NCI-H1105 (cell line): ENCODE measurements at regions not wholly inside any gene's neighbourhood (a gene's known extent, or its start where the extent isn't known, plus 50 kb on each side); places are given as distances from the start of the nearest gene placed in this dataset.

Experiments used
- DNase-seq: peaks from one replicate; lab custom pipeline; 2025; lab: John Stamatoyannopoulos, UW

DNA sequence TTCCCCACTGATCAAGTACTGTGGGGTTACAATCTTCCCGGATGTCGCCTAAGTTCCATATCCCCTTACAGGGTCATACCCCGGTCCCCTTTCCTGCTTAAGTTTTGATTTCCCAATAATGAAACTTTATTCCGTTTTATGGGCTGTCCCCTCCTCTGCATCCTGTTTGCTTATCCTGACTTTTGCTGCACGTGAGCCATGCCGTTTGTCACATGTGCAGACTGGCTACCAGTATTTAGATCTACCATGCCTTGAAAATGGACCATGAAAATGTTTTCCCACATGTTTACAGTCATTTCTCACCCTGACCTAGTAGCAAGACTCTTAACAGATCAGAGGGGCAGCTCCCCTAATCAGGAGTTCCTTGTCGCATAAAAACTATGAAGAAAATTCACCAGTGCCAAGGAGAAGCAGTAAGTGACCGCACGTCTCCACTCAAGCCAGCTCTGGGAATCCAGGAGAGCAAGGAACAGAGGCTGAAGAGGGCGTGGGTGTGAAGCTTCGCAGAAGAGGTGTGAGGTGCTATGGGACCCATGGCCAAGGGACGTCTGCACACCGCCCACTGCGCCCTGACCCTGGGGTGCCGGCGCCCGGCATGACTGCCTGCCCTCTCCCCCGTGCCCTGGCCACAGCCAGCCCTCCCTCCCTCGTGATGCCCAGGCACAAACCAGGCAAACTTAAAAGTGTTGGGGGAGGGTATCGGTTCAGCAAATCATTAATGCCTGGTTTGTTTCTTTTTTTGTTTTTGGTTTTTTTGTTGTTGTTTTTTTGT, 440.8 kb upstream of the SALL3 start:
- DNase-seq: no peak

DNA sequence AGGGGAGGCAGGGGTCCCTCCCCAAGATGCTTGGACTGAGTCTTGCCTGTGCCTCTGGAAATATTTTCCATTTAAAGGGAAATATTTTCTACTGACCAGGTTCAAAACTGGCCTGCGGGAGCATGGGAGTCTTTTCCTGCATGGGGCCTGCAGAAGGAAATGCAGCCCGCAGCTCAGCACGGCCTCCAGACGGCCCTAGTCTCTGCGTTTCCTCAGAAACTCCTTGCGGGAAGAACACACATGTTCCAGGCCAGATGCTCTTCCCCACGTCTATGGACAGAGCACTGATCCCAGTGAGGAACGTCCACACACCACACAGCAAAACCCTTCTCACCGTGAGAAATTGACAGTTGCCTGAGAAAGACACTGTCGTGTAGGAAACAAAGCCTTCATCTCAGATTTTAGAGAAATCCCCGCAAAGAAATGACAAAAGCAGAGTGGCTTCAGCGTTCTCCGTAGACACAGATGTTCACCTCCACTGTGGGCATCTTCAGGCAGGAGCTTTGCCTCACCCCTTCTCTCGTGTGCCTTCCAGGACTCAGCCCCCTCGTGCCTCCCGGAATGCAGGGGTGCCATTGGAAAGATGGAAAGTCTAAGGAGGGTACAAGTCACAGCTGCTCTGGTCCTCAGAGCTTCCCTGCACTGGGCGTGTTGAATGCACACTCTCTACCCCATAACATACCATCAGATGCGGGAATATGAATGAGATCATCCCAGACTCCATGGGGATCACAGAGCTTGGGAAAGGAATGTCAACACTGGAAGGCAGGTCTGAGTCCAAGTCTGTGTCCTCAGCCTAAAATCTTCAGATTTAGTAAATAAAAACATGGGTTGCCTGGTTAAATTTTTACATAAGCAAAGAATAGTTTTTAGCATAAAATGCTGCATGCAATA, 438.7 kb upstream of the SALL3 start:
- no peak for DNase-seq

DNA sequence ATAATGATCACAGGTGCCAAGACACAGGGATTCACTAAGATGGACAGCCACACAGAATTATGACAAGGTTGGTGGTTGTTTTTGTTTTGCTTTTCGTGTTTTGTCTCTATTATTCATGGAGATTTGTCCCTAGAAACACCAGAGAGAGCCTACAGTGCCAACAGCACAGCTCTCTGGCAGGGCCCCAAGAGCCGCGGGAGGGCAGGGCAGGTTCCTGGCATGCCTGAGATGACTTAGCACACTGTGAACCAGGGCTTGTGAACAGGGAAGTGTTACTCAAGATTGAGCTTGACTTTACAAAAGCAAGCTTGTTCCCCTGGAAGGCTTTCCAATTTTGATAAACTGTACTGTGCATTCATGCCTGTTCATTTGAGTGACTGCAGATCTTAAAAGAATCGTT, 437.4 kb upstream of the SALL3 start:
- no peak for DNase-seq

DNA sequence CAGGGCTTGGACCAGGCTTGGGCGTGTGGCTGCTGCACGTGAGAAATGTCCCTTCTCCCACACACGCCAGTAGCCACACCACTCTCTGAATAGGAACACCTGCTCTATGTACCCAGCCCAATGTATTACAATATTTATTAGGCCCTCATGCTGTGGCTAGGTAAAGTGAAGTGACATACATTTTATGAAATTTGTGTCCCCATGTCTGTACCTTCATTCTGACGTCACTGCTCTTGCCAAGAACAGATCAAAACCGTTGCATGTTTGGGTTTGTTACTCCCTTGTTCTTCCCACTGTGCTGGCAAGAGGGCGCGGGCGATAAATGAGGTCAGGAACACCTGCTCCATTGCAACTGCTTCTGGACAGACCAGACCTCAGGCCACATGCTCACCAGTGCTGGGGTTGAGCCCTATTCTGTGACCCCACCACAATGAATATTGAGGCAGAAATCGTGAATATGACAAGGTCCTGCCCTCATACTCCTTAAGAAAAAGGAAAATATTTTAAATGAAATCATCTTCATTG, 436.4 kb upstream of the SALL3 start:
- no peak for DNase-seq

DNA sequence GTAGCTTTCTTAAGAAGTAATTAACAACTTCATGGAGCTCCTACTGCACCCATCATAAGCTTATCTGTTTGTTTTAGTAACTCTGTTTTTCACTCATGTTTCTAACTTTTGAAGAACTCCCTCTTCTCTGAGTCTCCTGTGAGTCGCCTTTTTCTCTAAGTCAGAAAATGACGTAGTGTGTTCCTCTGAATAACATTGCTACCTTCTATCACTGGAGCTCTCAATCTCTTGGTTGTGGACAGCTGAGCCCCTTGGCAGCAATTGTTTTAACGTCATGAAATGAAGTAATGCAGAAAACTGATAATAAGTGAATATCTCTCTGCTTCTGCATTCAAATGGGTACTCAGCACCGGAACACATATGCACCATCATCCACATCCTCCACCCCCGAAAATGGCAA, 433.3 kb upstream of the SALL3 start:
- DNase-seq: no peak

DNA sequence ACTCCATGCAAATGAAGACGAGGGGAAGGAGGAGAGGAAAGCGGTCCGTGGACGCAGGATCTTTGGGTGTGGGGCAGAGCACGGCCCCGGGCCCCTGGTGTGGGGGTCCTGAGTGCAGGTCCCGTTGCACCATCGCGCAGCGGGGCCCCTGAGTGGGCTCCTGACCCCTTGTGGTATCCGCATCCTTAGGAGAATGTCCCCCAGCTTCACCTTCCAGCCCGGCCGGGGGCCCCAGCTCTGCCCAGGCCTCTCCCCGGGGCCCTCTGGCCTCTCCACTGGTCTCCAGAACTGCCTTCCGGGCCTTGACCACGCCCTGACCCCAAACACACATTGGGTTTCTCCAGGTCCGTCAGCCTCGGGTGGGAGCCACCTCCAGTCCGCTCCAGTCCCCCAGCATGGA, 431.8 kb upstream of the SALL3 start:
- no peak for DNase-seq

DNA sequence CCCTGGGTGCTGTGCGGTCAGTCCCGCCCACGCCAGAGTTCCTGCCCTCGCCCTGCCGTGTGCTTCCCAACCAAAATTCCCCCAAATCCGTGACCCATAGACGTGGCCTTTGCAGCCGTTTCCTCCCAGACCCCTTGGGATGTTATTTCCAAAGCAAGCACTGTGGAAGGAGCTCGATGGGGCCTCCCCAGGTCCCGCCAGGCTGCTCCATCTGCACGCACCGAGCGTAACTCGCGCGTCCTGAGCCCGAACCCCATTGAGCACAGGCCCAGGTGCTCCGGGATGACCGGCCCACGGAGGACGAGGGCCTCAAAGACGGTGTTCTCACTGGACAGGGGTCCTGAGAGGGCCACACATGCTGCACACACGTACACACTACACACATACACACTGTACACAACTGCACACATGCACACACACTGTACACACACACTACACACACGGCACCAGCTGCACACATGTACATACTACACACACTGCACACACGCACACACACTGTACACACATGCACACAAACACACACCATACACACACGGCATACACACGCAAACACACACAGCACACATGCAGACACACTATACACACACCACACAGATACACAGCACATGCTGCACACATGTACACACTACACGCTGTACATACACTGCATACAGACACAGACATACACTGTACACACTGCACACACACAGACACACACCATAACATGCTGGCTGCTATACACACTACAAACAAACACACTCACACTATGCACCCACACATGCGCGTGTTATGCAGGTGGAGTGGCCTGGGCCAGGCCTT, 431.2 kb upstream of the SALL3 start:
- DNase-seq: no peak

DNA sequence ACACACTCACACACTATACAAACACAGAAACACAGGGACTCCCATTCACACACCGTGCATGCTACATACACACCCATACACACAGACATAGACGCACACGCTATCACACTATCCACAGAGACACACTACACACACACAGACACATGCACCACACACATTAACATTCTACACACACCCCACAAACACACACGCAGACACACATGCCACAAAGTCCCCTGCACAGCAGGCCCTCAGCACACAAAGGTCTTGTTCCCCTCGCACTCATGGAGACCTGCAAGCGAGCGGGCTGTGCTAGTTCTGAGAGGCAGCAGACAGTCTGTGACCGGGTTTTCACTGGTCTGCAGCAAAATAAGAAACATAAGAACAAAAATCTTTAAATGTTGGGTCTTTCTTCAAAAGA, 429.6 kb upstream of the SALL3 start:
- no peak for DNase-seq

DNA sequence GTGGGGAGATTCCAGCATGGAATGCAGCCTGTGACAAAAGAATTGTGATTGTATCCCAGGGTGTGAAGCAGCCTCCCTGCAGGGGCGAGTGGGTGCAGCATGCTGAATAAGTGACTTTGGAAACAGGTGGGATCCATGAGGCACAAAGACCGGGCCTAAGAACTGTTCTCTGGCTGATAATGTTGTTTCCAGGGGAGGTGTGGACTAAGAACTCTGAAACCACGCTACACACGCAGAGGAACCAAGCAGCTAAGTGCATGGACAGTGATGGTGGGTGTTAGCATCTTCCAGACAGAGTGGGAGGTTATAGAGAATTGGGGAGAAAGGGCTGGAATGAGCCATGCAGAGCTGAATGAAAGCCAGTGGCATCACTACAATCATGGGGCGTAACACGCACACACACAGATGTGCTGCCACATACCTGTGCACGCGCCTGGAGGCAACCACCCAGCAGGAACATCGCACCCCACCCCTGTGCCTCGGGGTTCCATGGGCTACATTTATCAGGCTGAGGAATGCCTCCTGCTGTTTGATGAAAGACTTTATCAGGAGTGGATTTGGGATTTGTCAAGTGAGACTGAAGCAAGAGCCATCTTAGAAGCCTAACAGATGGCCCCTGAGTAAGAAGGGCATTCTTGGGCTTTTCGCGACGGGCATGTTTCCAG, 424.5 kb upstream of the SALL3 start:
- DNase-seq: no peak

DNA sequence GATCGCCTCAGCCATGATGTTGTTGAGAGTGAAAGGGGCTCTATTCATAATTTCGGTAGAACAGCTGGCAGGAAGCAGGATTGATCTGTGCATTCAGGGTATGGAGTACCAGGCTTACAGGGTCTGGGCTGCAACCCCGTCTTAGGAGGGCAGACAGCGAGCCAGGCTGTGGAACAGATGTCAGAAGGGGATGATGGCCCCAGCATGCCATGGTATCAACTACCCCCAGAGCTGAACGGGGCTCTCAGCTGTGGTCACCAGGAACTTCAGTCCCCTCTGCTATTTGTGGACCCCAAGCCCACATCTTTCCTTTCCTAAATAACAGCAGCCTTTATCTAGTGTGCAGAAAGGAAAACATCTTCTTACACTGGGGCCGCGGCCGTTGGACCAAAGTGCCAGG, 422.2 kb upstream of the SALL3 start:
- DNase-seq: no peak

DNA sequence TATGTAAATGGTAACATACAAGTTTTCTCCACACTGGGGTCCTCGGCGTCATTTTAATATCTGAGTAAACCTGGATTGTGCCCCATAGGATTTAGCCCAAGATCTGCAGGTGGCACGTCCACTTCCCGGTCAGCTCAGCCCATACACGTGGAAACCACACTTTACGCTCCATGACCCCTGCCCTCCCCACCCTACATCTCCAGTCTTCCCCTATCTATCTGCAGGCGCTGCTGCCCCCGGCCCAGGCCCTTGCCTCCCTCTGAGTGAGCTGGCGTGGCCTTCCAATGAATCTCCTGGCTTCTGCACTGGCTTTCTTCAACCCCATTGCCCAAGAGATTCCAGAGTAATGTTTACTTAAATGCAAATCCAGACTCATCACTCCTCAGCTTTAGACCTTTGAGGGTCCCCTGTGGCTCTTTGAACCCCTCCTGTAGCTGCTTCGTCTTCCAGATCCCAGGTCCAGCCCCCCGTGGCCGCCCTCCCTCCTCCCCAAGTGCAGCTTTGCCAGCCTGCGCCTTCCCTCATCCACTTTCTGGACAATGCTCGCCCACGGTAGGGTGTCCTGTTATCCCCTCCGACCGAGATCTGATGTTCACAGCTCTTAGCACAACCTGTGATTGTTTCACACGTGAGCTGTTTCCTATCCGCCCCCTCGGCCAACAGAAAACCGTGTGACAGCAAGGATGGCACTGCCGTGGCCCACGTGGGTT, 421.4 kb upstream of the SALL3 start:
- DNase-seq: no peak

DNA sequence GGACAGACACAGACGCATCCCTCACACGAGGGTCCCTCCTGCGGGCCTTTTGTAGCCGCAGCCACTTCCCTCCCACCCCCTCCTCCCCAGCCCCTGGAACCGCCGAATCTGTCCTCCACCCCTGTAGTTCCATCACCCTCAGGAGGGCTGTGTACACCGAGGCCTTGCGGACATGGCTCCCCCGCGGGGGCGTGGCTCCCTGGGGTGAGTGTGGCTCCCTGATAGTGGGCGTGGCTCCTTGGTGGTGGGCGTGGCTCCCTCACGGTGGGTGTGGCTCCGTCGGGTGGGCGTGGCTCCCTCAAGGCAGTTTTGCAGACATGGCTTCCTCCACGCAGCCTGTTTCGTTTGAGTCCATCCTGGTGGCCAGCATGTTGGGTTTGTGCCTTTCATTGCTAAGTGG, 420.7 kb upstream of the SALL3 start:
- DNase-seq: no peak

DNA sequence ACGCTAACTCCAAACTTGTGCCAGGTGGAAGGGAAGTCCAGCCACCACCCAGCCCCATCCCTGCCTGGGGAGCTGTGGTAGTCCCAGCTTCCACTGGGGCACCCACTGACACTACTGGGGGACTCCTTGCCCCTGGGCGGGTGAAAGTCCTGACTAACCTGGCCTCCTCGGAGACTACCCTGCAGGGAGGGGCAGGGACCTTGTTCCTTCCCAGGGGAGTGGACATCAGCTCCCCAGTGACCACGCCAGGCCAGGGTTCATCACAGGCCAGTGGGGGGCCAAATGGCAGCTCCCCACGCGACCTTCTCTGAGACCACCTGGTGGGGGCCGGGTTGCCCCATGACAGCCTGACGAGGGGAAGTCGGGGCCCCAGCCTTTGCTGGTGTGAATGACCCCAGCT, 420.0 kb upstream of the SALL3 start:
- no peak for DNase-seq

DNA sequence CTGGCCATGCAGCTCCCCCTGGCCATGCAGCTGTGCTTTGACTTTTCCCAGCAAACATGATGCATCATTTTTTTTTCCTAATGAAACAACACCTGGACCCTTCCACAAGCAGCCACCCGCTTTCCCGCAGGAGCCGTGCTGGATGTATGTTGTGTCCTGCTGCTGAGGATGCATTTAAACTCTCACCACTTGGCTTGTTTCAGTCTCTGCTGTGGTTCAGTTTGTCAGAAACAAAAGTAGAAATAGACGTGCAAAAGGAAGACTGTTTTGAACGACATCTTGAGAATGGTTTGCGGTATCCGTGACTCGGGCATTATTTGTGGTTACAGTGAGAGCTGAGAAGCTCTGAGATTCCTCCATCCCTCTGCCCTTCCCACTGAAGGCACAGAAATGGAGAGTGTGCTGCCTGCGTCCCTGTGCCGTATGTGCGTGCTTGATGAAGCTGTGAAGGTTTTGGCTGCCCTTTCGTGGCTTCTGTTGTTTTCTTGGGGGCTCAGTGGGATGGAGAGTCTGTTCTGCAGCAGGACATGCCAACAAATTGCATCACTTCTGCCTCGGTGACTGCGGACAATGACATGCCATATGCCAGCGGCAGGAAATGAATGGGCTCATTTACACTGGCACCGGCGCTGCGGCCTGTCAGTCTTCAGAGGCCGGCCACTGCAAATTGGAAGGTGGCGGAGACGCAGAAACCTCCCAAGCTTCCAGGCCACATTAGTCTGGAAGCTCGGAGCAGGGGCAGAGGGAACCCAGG, 417.7 kb upstream of the SALL3 start:
- no peak for DNase-seq

DNA sequence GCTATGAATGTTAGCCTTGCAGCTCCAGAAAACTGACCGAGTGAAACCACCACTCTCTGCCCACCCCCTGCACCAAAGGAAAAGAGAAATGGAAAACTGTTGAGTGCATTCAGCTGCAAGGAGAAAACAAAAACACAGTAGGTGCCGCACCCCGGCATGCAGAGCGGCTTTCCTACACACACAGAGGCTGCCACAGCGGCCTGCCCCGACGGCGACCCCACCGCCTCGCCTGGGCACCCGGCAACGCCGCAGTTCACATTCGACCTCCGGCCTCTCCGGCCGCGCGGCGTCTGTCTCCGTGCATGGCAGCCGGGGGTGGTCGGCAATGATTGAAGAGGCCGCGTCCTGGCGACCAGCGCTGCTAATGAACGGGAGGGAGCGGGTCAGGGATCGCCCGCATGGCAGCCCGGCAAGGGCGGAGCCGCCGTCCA, 417.1 kb upstream of the SALL3 start:
- no peak for DNase-seq

DNA sequence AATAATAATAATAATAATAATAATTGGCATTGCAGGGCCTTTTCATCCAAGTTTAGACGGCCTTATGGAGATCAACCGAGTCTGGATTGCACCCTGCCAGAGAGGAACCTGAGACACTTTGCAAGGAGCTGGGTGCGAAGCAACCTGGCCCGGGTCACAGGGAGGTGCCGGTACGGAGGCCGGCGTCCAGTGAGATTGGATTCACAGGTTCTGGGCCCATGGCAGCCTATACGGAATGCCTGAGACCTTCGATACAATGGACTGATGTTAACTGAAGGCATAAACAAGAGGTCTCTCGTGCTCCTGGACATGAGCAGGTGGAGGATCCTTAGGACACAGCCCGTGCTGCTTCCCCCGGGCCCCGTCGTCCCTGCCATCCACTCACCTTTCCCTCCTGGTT, 416.5 kb upstream of the SALL3 start:
- DNase-seq: no peak

DNA sequence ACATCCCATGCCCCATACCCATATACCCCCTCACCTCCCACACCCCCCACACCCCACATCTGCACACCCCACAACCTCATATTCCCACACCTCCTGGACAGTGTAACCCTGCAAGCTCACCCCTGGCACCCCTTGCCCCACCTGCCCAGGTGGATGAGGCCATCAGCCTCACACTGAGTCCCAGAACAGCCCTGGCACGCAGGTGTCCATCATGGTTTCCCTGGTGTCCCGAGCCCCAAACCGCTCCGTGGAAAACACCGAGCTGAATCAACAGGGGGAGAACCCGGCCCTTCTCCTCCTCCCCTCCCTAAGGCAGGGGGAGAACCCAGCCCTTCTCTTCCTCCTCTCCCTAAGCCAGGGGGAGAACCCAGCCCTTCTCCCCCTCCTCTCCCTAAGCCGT, 415.6 kb upstream of the SALL3 start:
- DNase-seq: no peak

DNA sequence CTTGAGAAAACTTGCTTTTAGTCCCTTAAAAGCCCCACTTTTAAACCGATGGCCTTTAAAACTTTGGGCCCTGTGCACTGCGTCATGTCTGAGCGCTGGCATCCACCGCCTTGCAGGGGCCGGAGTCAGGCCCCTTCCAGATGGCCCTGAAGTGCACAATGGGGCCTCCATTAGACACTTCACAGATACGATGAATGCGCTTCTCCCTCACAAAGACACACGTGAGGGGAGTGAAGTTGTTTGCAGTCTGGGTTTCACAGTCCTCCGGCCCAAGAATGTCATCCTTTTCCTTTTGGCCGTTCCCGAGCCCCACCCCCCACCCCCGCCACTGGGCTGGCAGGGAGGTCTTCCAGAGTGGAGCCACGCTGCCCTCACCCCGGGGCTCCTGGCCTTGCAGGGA, 415.1 kb upstream of the SALL3 start:
- no peak for DNase-seq

DNA sequence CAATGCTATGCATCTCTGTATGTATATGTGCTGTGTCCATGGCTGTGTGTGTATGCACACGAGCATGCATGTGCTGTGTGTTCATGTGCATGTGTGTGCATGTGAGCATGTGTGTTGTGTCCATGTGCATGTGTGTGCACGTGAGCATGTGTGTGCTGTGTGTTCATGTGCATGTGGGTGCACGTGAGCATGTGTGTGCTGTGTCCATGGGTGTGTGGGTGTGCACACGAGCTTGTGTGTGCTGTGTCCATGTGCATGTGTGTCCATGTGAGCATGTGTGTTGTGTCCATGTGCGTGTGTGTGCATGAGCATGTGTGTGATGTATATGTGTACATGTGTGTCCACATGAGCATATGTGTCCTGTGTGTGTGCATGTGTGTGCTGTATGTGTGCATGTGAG, 414.4 kb upstream of the SALL3 start:
- no peak for DNase-seq

DNA sequence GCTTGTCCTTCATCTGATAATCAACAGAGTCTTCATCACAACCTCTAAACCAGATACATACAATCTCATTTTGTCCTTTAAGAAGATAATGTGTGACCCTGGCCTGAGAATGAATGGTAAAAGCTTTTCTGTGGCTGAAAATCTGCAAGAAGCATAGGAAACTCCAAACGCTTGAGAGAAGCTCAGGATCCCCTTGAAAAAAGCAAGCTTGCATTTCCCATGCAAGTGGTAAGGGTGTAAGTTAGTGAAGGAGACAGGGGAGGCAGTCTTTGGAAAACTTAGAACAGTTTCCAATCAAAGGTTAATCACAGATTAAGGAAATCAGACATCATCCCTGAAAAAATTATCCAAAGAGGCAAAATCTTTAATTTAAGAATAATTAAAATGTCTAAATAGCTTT, 413.6 kb upstream of the SALL3 start:
- DNase-seq: no peak
